ENCODE measurements at regions not wholly inside any gene's neighbourhood (a gene's known extent, or its start where the extent isn't known, plus 50 kb on each side); places are given as distances from the start of the nearest gene placed in this dataset.

DNA sequence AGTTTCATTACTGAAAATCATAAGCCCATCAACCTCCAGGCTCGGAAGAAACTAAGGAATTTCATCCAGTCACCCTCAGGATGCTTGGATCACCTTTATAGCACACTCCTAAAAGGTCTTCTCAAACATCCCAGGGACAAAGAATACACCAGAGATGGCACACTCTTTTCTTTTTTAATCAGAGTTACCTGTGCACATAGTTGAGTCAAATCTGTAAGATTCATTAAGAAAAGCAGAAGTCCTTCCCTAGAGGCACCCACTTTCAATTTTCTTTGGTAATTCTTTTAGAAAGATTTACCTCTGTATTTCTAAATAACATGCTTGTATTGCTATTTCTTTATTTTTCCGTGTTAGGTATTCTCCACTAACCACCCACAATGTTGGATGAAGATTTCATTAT lies 50.6 kb upstream of the IL6 start:
- DNase-seq = no peak

DNA sequence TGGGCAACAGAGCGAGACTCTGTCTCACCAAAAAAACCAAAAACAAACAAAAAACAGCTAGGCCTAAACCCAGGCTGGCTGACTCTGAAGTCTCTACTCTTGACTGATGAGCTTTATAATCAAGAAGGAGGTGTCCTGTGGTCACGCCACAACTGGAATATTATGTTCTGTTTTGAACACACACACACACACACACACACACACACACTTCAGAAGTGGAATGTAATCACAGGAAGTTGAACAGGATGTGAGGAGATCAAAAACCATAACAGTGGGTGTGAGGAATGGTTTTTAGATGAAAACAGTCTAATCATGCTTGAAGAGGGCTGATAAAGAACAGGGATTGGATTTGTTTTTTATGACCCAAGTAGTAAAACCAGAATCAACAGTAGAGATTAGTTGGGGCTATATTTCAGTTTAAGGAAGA lies 51.1 kb upstream of the IL6 start:
- no peak for DNase-seq

DNA sequence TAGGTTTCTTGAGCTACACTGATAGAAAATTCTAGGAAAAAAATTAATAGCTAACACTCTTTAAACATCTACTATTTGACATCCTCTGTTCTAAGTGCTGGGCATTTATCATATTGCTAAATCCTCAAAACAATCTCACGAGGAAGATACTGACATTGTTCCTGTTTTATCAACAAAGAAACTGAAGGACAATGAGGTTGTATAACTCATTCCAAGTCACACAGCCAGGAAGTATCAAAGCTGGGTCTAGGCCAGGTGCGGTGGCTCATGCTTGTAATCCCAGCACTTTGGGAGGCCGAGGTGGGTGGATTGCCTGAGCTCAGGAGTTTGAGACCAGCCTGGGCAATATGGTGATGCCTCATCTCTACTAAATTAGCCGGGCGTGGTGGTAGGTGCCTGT lies 51.6 kb upstream of the IL6 start:
- no peak for DNase-seq

DNA sequence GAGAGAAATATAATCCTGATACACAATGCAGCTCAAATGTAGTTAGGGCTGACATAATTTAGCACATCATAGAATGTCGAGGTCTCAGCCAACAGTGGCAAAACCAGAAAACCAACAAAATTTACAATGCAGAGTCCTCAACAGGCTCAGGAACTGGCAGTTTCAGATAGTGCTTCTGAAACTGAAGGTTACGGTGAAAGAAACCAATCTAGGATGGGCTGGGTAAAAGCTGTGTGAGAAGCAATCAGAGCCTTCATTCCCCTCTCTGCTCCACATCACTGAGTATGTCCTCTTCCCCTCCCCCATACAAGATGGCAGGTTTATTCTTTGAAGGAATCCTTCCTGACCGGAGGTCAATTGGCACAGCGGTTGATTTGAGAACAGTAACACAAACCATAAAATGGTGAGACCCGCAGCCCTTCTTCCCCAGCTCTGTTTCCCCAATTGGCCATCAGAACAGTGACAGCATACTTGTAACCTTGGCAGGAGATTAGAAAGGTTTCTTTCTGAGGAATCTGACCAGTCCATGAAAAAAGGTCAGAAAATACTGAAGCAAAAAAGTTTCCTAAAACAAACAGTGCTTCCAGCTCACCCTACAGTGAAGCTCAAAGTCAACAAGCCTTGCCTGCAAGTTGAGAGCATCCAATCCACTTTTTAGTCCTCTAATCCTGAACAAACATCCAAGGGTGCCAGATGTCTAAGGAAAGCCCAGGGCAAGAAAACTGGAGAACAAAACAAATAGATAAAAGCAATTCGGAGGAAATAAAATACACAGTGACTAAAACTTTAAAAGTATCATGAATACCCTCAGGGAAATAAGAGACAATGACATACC lies 53.9 kb upstream of the IL6 start:
- DNase-seq = no peak

- no peak for DNase-seq
Measured at GRCh38 chr7:22671177-22671879, 55.7 kb upstream of the IL6 start.

- DNase-seq = no peak
Measured at GRCh38 chr7:22670422-22670815, 56.6 kb upstream of the IL6 start.

GRCh38 chr7:22669692-22670421 lies 57.1 kb upstream of the IL6 start:
- no peak for DNase-seq

DNA sequence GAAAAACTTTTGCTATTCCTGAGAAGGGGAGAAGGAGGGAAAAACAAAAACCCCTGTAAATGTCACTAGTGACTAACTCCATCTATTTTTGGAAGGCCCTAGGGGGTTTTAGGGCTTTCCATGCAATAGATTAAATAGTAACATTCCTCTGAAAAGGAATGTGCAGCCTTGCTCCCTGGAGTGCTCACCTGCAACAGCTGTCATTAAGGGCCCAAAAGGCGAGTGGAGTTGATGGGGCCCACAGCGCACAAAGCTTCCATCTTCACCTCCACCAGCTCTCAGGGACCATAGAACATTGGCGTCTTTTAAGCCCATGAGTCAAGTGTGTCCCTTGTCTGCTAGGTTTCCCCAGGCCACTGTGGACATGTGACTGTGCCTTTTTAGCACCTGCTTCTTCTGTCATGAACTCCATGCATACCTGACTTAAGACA lies 58.0 kb upstream of the IL6 start:
- no peak for DNase-seq

DNA sequence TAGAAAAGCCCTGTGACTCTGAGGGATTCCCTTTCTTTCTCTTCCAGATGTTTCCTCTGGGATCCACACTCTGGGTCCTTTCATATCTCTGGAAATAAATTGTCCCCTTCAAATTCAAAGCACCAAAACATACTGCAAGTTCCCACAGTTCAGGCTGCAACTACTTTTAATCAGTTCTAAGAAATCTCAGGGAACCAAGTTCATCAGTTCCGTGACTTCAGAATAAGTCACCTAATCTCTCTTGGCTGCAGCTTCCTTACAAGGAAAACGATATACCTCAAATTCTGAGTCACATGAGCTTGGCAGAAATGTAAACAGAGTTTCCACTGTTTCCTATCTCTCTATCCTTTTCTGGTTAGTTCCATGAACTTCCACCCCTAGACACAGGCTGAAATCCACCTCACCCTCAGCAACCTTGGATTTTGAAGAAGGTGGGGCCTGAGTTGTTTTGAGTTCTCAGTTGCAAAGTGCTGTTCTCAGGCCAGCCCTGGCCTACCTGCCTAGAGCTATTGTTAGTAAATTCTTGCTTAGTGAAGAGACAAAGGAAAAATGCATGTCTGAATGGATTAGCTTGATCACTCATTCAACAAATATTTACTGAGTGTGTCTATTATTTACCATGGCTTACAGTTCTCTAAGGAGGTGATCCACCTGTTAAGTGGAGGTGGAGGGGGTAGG lies 59.3 kb upstream of the IL6 start:
- DNase-seq = no peak

GRCh38 chr7:22667187-22667561 lies 59.8 kb upstream of the IL6 start:
- no peak for DNase-seq

DNA sequence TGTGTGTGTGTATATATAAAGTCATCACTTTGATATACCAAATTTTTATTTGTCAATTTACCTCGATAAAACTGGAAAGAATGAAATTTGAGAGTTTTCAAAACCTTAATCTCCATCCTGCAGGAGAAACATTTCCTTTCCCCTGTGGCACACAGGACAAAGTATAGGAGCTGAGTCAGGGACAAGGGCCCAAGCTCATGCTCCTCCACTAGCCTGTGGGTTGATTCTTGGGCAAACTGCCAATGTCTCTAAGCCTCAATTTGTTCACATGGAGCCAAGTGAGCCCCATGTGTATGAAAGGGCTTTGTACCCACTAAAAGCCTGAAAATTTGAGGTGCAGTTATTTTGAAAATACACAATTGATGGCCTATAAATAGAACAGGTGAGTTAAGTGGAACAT lies 60.3 kb upstream of the IL6 start:
- DNase-seq = no peak

GRCh38 chr7:22665923-22666322 lies 61.1 kb upstream of the IL6 start:
- no peak for DNase-seq

GRCh38 chr7:22664988-22665798 lies 61.8 kb upstream of the IL6 start:
- no peak for DNase-seq

GRCh38 chr7:22663721-22664120 lies 63.3 kb upstream of the IL6 start:
- DNase-seq = no peak

GRCh38 chr7:22663357-22663718 lies 63.7 kb upstream of the IL6 start:
- no peak for DNase-seq

- no peak for DNase-seq
Measured at GRCh38 chr7:22662556-22663356, 64.2 kb upstream of the IL6 start.

GRCh38 chr7:22662036-22662435 lies 65.0 kb upstream of the IL6 start:
- DNase-seq = no peak

DNA sequence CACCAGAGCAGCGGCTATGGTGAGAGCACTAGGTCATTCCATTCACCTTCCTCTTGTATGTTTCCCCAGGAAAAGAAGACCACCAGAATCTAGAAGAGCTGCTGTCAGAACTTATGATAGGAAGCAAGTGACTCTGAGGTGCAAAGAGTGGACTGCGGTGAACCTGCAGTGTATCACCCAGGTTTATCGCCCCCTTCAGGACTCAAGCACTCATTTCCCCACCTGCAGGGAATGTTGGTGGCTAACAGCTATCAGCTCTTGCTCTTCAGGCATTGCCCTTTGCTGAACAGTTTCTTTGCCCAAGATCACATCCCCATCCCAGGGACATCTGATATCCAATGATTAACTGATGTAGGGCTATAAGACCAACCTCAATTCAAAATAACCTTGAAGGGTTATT lies 66.3 kb upstream of the IL6 start:
- DNase-seq = no peak

GRCh38 chr7:22660293-22660692 lies 66.7 kb upstream of the IL6 start:
- no peak for DNase-seq

DNA sequence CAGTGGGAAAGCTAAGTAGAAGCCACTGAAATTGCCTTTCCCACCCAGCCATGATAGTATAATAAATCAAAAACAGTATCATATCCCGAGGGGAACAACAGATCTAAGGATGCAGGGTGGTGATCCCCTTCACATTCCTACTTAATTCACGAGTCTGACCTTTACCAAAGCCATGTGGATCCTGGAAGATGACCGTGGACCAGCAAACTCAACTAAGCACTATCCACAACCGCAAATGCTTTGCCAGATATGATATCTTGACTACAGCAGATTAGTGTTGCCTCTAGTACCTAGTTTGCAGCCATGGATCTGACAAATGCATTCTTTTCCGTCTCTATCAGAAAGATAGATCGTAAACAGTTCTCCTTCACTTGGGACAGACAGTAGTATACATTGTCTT lies 67.3 kb upstream of the IL6 start:
- no peak for DNase-seq

DNA sequence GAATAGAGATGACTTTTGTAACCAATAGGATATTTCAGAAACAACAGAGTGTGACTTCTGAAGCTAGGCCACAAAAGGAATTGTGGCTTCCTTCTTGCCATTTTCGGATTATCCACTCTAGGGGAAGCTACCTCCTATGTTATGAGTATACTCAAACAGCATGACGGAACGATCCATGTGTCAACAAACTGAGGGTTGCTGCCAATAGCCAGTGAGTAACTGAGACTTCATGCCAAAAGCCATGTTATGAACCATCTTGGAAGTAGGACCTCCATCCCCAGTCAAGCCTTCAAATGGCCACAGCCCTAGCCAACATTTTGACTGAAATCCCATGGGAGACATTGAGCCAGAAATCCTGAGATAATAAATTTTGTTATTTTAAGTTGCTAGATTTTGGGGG lies 69.0 kb upstream of the IL6 start:
- DNase-seq = no peak

GRCh38 chr7:22657479-22657878 lies 69.5 kb upstream of the IL6 start:
- DNase-seq = no peak

All from NCI-H1930 (cell line).